ENCODE measurements at regions not wholly inside any gene's neighbourhood (a gene's known extent, or its start where the extent isn't known, plus 50 kb on each side); places are given as distances from the start of the nearest gene placed in this dataset.

DNA sequence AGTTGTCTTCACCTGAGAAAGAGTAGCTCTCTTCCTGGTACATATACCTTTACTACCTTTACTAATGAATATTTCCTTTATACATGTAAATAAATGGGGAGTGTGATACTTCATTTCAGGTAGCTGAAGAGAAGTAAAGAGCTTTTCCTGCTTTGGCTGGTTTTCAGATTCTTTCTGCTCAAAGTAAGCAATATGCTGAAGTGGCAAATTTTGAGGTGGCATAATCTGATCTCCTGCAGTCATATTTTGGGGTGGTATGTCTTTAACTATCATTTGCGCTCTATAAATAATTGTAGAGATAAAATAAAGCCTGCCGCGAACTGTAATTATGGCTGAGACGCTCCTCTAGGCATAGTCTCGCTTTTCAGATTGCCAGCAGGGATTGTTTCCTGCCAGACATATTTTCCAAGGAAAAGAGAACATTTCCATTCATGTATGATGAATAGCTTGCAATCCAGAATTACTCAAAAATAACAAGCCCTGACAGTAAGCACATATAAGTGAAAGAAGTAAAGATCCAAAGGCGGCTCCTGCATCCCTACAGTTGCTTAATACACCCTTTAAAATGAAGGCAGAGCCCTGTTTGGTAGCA lies 200.7 kb downstream of the C12orf50 start:
- no peaks in the 10 kb centered on the region for H3K36me3 ChIP-seq (replicated peaks in 1 of 2)
- 81 to 84% (median 83%) methylated on average over 6 of the region's 6 CpGs for WGBS, 4 donors
- intact Hi-C loops (cut with DNase I), result no loop called here
- TF ChIP-seq POLR2A (IDR thresholded peaks at IDR 0.05) (no peak), CTCF (IDR thresholded peaks at IDR 0.05) (no peak)
- H3K27ac ChIP-seq, result no peak overlapping the region
- DNase-seq, result no peak
- no peak overlapping the region for H3K4me3 ChIP-seq
- H3K27me3 ChIP-seq, result no peaks in the 10 kb centered on the region
- H3K4me1 ChIP-seq (replicated peaks in 1 of 2), result no peaks in the 10 kb centered on the region
- H3K9me3 ChIP-seq (replicated peaks in 1 of 3), result peaks cover 0 to 4% (median 0%) of the 10 kb centered on the region in 3 donors

GRCh38 chr12:87827638-87828264 lies 201.4 kb downstream of the C12orf50 start:
- WGBS, 4 donors, result 46 to 66% (median 58%) methylated on average over 2 of the region's 2 CpGs
- H3K4me1 ChIP-seq (replicated peaks in 1 of 2), result no peaks in the 10 kb centered on the region
- TF ChIP-seq CTCF (IDR thresholded peaks at IDR 0.05) (no peak), POLR2A (IDR thresholded peaks at IDR 0.05) (no peak)
- peaks cover 0 to 4% (median 0%) of the 10 kb centered on the region in 3 donors for H3K9me3 ChIP-seq (replicated peaks in 1 of 3)
- no peaks in the 10 kb centered on the region for H3K27me3 ChIP-seq
- intact Hi-C loops (cut with DNase I), result no loop called here
- H3K27ac ChIP-seq, result no peak overlapping the region
- no peak for DNase-seq
- H3K36me3 ChIP-seq (replicated peaks in 1 of 2), result no peaks in the 10 kb centered on the region
- H3K4me3 ChIP-seq, result no peak overlapping the region

- no peak overlapping the region for H3K4me3 ChIP-seq
- 70 to 85% (median 75%) methylated on average over 1 of the region's 1 CpG for WGBS, 4 donors
- H3K9me3 ChIP-seq (replicated peaks in 1 of 3), result no peaks in the 10 kb centered on the region
- H3K36me3 ChIP-seq (replicated peaks in 1 of 2), result no peaks in the 10 kb centered on the region
- H3K27me3 ChIP-seq, result no peaks in the 10 kb centered on the region
- no peaks in the 10 kb centered on the region for H3K4me1 ChIP-seq (replicated peaks in 1 of 2)
- intact Hi-C loops (cut with DNase I), result no loop called here
- TF ChIP-seq POLR2A (IDR thresholded peaks at IDR 0.05), result no peak
- TF ChIP-seq CTCF (IDR thresholded peaks at IDR 0.05), result no peak
- DNase-seq, result no peak
- H3K27ac ChIP-seq, result no peak overlapping the region
These were observed 206.3 kb downstream of the C12orf50 start for GRCh38 chr12:87822923-87823322.

- Histone ChIP-seq H3K27me3 (no peaks in the 10 kb centered on the region), H3K4me1 (replicated peaks in 1 of 2) (peaks cover 0 to 5% of the 10 kb centered on the region in 2 donors), H3K4me3 (no peak overlapping the region), H3K27ac (no peak overlapping the region), H3K36me3 (replicated peaks in 1 of 2) (no peaks in the 10 kb centered on the region), H3K9me3 (replicated peaks in 1 of 3) (no peaks in the 10 kb centered on the region)
- intact Hi-C loops (cut with DNase I), result no loop called here
- 67 to 78% (median 71%) methylated on average over 6 of the region's 6 CpGs for WGBS, 4 donors
- DNase-seq, result no peak
- no peak for TF ChIP-seq POLR2A (IDR thresholded peaks at IDR 0.05)
- TF ChIP-seq CTCF (IDR thresholded peaks at IDR 0.05), result no peak
These were observed 208.5 kb downstream of the C12orf50 start for GRCh38 chr12:87820524-87821202.
